GM18867 (cell line): ENCODE measurements at regions not wholly inside any gene's neighbourhood (a gene's known extent, or its start where the extent isn't known, plus 50 kb on each side); places are given as distances from the start of the nearest gene placed in this dataset.
"Not testable (repeated sequence)": the region's sequence is repeated elsewhere in the genome, so short reads cannot be mapped to it uniquely, and the experiment has no call there.

Experiments used
- ATAC-seq: cut with Tn5 transposase; IDR thresholded peaks from one replicate; pipeline ENCODE4 v1.9.1; 2021; ENCODE audit warnings: mild to moderate bottlenecking, moderate library complexity; ENCODE audit not compliant: unreplicated experiment

GRCh38 chr19:28155265-28155664 lies 1057.7 kb downstream of the UQCRFS1 start:
- ATAC-seq = no peak

- ATAC-seq = no peak
Observed at GRCh38 chr19:28154077-28154476, 1058.9 kb downstream of the UQCRFS1 start.

GRCh38 chr19:28153123-28153522 lies 1059.8 kb downstream of the UQCRFS1 start:
- no peak for ATAC-seq

GRCh38 chr19:28152195-28152594 lies 1060.8 kb downstream of the UQCRFS1 start:
- ATAC-seq = no peak

- no peak for ATAC-seq
Observed at GRCh38 chr19:28150129-28150528, 1062.8 kb downstream of the UQCRFS1 start.

- ATAC-seq = no peak
Observed at GRCh38 chr19:28148554-28148953, 1064.4 kb downstream of the UQCRFS1 start.

GRCh38 chr19:28142258-28142657 lies 1070.7 kb downstream of the UQCRFS1 start:
- ATAC-seq = no peak

- no peak for ATAC-seq
Observed at GRCh38 chr19:28140201-28140600, 1072.8 kb downstream of the UQCRFS1 start.

GRCh38 chr19:28137772-28138171 lies 1075.2 kb downstream of the UQCRFS1 start:
- no peak for ATAC-seq

GRCh38 chr19:28136796-28137195 lies 1076.2 kb downstream of the UQCRFS1 start:
- ATAC-seq = no peak

- no peak for ATAC-seq
Observed at GRCh38 chr19:28135825-28136224, 1077.1 kb downstream of the UQCRFS1 start.

GRCh38 chr19:28134311-28134710 lies 1078.6 kb downstream of the UQCRFS1 start:
- no peak for ATAC-seq

- ATAC-seq = not testable (repeated sequence)
Observed at GRCh38 chr19:28130881-28131280, 1082.1 kb downstream of the UQCRFS1 start.

GRCh38 chr19:28130066-28130511 lies 1082.9 kb downstream of the UQCRFS1 start:
- peak; percentile 81 for ATAC-seq

- ATAC-seq = no peak
Observed at GRCh38 chr19:28128341-28128740, 1084.6 kb downstream of the UQCRFS1 start.

GRCh38 chr19:28126135-28126898 lies 1086.6 kb downstream of the UQCRFS1 start:
- ATAC-seq = no peak

- ATAC-seq = no peak
Observed at GRCh38 chr19:28122734-28123133, 1090.2 kb downstream of the UQCRFS1 start.

GRCh38 chr19:28118235-28118634 lies 1094.7 kb downstream of the UQCRFS1 start:
- no peak for ATAC-seq

- no peak for ATAC-seq
Observed at GRCh38 chr19:28117143-28117542, 1095.8 kb downstream of the UQCRFS1 start.

- ATAC-seq = not testable (repeated sequence)
Observed at GRCh38 chr19:28116379-28116778, 1096.6 kb downstream of the UQCRFS1 start.

- ATAC-seq = no peak
Observed at GRCh38 chr19:28103921-28104320, 1109.0 kb downstream of the UQCRFS1 start.

- ATAC-seq = not testable (repeated sequence)
Observed at GRCh38 chr19:28084659-28085157, 1128.2 kb downstream of the UQCRFS1 start.

GRCh38 chr19:28076628-28077027 lies 1136.3 kb downstream of the UQCRFS1 start:
- ATAC-seq = no peak
